Osteocyte (in vitro differentiated cells): ENCODE measurements at regions not wholly inside any gene's neighbourhood (a gene's known extent, or its start where the extent isn't known, plus 50 kb on each side); places are given as distances from the start of the nearest gene placed in this dataset.
A peak's percentile ranks its signal among the peaks of the same experiment; 100 is the strongest.

Experiments used
- DNase-seq: peaks from one replicate; pipeline ENCODE4 v3.0.0; 2021; ENCODE audit warnings: mixed read lengths; ENCODE audit not compliant: unreplicated experiment; ENCODE audit errors: extremely low spot score
- H3K27ac Mint-ChIP-seq: one replicate; pipeline ENCODE4 v1.8.0; 2021; ENCODE audit warnings: mild to moderate bottlenecking, mixed read lengths; ENCODE audit not compliant: unreplicated experiment
- H3K27me3 Mint-ChIP-seq: one replicate; pipeline ENCODE4 v1.8.0; 2021; ENCODE audit warnings: mixed read lengths; ENCODE audit not compliant: unreplicated experiment
- H3K36me3 Mint-ChIP-seq: one replicate; pipeline ENCODE4 v1.8.0; 2021; ENCODE audit warnings: mixed read lengths; ENCODE audit not compliant: unreplicated experiment
- H3K4me1 Mint-ChIP-seq: one replicate; pipeline ENCODE4 v1.8.0; 2021; ENCODE audit warnings: mixed read lengths; ENCODE audit not compliant: unreplicated experiment
- H3K4me3 Mint-ChIP-seq: one replicate; pipeline ENCODE4 v1.8.0; 2021; ENCODE audit warnings: mild to moderate bottlenecking, moderate library complexity, mixed read lengths; ENCODE audit not compliant: unreplicated experiment
- H3K9me3 Mint-ChIP-seq: one replicate; pipeline ENCODE4 v1.8.0; 2021; ENCODE audit warnings: mixed read lengths; ENCODE audit not compliant: unreplicated experiment
- TF ChIP-seq, protein P1 (sequence below): fragments of 200-600 bp; sonication (generic); IDR thresholded peaks from 2 replicates; pipeline ENCODE4 v1.5.0; 2021; ENCODE audit warnings: antibody characterized with exemption, mild to moderate bottlenecking, moderate library complexity

DNA sequence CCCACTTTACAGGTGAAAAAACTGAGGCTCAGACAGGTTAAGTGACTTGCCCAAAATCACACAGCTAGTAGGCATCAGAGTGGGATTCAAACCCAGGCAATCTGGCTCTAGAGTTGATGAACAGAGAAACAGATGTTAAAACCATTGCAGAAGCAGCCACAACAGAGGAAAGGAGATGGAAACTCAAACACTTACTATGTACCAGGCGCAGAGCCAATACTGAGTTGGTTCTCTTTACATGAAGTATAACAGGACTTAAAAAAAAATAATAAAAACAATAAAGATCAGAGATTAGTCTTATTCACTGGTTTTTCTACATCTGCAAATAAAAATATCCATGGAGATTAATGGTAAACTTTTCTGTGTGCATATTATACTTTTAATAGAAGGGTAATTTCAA lies 84.9 kb upstream of the SPATA12 start:
- Mint-ChIP-seq H3K9me3 (no peaks in the 10 kb centered on the region), H3K27me3 (peaks cover 9% of the 10 kb centered on the region), H3K4me1 (peaks cover 2% of the 10 kb centered on the region), H3K27ac (no peak overlapping the region), H3K36me3 (no peaks in the 10 kb centered on the region), H3K4me3 (no peak overlapping the region)
- DNase-seq, result no peak
- TF ChIP-seq, protein P1, sequence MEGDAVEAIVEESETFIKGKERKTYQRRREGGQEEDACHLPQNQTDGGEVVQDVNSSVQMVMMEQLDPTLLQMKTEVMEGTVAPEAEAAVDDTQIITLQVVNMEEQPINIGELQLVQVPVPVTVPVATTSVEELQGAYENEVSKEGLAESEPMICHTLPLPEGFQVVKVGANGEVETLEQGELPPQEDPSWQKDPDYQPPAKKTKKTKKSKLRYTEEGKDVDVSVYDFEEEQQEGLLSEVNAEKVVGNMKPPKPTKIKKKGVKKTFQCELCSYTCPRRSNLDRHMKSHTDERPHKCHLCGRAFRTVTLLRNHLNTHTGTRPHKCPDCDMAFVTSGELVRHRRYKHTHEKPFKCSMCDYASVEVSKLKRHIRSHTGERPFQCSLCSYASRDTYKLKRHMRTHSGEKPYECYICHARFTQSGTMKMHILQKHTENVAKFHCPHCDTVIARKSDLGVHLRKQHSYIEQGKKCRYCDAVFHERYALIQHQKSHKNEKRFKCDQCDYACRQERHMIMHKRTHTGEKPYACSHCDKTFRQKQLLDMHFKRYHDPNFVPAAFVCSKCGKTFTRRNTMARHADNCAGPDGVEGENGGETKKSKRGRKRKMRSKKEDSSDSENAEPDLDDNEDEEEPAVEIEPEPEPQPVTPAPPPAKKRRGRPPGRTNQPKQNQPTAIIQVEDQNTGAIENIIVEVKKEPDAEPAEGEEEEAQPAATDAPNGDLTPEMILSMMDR, result no peak

DNA sequence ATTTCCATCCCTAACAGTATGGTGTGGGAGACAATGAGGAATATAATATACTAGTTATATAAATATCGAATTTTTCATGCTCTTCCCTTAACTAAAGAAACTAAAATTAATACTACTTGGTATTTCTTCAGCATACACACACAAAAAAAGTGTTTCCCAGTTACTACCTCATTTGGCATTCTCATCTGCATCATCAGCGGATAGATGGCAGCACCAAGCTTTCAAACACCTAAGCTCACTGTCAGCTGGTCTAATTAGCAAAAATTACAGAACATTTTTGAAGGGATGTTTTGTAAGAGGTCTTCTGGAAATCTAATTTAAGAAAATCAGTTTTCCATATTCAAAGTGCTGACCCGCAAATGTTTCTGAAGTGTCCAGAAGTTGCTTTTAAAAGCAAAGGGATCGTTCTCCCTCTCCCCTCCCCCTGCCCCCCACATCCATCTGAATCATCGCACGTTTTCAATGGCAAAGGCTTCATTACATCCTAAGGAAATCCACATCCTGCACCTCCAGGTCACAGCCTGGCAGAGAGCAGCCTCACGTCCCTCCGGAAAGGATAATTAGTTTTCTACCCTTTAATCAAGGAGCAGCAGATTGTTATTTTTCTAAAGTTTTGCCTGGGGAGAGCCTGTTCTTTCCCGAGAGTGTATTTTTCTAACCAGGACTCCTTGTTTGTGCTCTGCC lies 86.1 kb upstream of the SPATA12 start:
- peaks cover 2% of the 10 kb centered on the region for H3K4me1 Mint-ChIP-seq
- DNase-seq, result no peak
- H3K27me3 Mint-ChIP-seq, result peaks cover 9% of the 10 kb centered on the region
- no peaks in the 10 kb centered on the region for H3K36me3 Mint-ChIP-seq
- no peak overlapping the region for H3K27ac Mint-ChIP-seq
- H3K9me3 Mint-ChIP-seq, result no peaks in the 10 kb centered on the region
- TF ChIP-seq, protein P1, result no peak
- no peak overlapping the region for H3K4me3 Mint-ChIP-seq

DNA sequence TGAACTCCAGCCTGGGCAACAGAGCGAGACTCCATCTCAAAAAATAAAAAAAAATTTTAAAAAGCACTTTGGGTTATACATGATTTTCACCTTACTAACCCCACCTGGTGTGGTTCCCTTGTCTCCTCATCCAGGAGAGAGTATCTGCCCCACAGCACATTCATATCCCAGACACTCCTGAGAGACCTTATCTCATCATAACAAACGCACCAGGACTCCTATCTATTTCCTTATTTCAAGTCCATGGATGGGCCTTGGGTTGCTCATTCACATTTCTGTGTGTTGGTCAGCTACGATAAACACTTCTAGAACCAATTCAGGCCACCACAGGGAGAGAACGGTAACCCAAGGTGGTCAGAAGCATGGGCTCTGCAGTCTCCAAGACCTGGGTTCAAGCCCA lies 88.6 kb upstream of the SPATA12 start:
- DNase-seq, result no peak
- H3K9me3 Mint-ChIP-seq, result no peaks in the 10 kb centered on the region
- no peaks in the 10 kb centered on the region for H3K36me3 Mint-ChIP-seq
- peaks cover 2% of the 10 kb centered on the region for H3K4me1 Mint-ChIP-seq
- no peak overlapping the region for H3K27ac Mint-ChIP-seq
- TF ChIP-seq, protein P1, result no peak
- no peak overlapping the region for H3K4me3 Mint-ChIP-seq
- peaks cover 14% of the 10 kb centered on the region for H3K27me3 Mint-ChIP-seq

DNA sequence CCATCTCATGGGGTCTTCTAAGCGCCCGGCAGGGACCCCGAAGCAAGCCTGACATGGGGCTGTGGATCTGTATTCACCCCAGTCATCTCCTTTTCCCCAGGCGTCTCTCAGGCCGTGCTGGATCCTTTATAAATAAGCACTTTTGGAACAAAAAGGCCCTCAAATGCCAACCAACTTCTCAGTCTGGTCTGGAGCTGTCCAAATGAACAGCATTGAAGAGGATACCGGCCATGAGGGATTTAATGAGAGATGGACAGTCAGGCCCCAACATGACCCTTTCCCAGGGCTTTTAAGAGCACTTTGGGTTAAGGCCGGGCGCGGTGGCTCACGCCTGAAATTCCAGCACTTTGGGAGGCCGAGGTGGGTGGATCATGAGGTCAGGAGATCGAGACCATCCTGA lies 89.2 kb upstream of the SPATA12 start:
- no peak overlapping the region for H3K27ac Mint-ChIP-seq
- H3K4me3 Mint-ChIP-seq, result no peak overlapping the region
- peaks cover 14% of the 10 kb centered on the region for H3K27me3 Mint-ChIP-seq
- no peaks in the 10 kb centered on the region for H3K9me3 Mint-ChIP-seq
- peaks cover 2% of the 10 kb centered on the region for H3K4me1 Mint-ChIP-seq
- DNase-seq, result peak; percentile 40
- TF ChIP-seq, protein P1, result no peak
- H3K36me3 Mint-ChIP-seq, result no peaks in the 10 kb centered on the region

DNA sequence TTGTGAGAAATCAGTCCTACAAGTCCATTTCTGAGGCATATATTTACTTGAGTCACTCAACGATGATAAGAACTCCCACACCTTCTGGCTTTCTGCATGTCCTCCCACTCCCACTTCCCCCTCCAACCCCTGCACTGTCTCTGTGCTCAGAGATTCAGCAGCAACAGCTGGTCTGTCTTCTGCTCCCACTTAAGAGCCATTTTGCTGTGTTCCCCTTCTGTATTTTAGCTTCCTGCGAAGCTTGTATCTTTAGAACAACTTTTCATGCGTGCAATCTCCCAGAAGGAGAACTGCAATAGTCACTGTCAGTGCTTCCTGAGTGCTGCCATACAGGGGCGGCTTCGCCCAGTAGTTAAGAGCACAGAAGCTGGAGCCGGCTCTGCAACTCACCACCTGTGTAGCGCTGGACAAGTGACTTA lies 90.0 kb upstream of the SPATA12 start:
- no peak for DNase-seq
- TF ChIP-seq, protein P1, result no peak
- peaks cover 14% of the 10 kb centered on the region for H3K27me3 Mint-ChIP-seq
- no peak overlapping the region for H3K27ac Mint-ChIP-seq
- no peak overlapping the region for H3K4me3 Mint-ChIP-seq
- peaks cover 2% of the 10 kb centered on the region for H3K4me1 Mint-ChIP-seq
- H3K9me3 Mint-ChIP-seq, result peaks cover under 1% of the 10 kb centered on the region
- H3K36me3 Mint-ChIP-seq, result no peaks in the 10 kb centered on the region
